ENCODE measurements at regions not wholly inside any gene's neighbourhood (a gene's known extent, or its start where the extent isn't known, plus 50 kb on each side); places are given as distances from the start of the nearest gene placed in this dataset.

DNA sequence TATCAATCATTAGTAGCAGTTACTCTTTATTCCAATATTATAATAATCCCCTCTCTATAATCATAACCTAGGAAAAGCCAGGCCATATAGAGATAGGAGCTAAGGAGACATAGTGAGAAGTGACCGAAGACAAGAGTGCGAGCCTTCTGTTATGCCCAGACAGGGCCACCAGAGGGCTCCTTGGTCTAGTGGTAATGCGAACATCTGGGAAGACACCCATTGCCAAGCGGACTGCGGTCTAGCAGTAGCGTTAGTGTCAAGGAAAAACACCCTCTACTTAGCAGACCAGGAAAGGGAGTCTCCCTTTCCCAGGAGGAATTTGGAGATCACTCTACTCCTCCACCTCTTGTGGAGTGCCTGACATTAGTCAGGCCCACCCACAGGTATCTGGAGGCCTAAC lies 920.9 kb downstream of the CDY2B start:
- TF ChIP-seq, protein P1, sequence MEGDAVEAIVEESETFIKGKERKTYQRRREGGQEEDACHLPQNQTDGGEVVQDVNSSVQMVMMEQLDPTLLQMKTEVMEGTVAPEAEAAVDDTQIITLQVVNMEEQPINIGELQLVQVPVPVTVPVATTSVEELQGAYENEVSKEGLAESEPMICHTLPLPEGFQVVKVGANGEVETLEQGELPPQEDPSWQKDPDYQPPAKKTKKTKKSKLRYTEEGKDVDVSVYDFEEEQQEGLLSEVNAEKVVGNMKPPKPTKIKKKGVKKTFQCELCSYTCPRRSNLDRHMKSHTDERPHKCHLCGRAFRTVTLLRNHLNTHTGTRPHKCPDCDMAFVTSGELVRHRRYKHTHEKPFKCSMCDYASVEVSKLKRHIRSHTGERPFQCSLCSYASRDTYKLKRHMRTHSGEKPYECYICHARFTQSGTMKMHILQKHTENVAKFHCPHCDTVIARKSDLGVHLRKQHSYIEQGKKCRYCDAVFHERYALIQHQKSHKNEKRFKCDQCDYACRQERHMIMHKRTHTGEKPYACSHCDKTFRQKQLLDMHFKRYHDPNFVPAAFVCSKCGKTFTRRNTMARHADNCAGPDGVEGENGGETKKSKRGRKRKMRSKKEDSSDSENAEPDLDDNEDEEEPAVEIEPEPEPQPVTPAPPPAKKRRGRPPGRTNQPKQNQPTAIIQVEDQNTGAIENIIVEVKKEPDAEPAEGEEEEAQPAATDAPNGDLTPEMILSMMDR (IDR thresholded peaks at IDR 0.05): no peak
- TF ChIP-seq POLR2A (IDR thresholded peaks at IDR 0.05) (no peak), POLR2AphosphoS5 (IDR thresholded peaks at IDR 0.05) (no peak)
